PC-9 (cell line): ENCODE measurements at regions not wholly inside any gene's neighbourhood (a gene's known extent, or its start where the extent isn't known, plus 50 kb on each side); places are given as distances from the start of the nearest gene placed in this dataset.

Source experiments
- CTCF ChIP-seq: fragments of 200-600 bp; sonication (generic); conservative IDR thresholded peaks from 2 replicates; pipeline ENCODE4 v1.6.1; 2017; ENCODE audit warnings: mixed run types, antibody characterized with exemption, mild to moderate bottlenecking, moderate library complexity
- EZH2 ChIP-seq: fragments of 200-600 bp; sonication (generic); IDR thresholded peaks from 2 replicates; pipeline ENCODE4 v1.8.0; 2017; ENCODE audit warnings: antibody characterized with exemption, low read depth

- TF ChIP-seq CTCF, result no peak
- TF ChIP-seq EZH2, result no peak
These were observed 194.1 kb upstream of the SP8 start for GRCh38 chr7:20980668-20981264.
